ENCODE measurements at regions not wholly inside any gene's neighbourhood (a gene's known extent, or its start where the extent isn't known, plus 50 kb on each side); places are given as distances from the start of the nearest gene placed in this dataset. TPM values are rescaled to one million over a fixed set of nuclear protein-coding genes. Genes with fewer than 3 reads are reported as not detected.

DNA sequence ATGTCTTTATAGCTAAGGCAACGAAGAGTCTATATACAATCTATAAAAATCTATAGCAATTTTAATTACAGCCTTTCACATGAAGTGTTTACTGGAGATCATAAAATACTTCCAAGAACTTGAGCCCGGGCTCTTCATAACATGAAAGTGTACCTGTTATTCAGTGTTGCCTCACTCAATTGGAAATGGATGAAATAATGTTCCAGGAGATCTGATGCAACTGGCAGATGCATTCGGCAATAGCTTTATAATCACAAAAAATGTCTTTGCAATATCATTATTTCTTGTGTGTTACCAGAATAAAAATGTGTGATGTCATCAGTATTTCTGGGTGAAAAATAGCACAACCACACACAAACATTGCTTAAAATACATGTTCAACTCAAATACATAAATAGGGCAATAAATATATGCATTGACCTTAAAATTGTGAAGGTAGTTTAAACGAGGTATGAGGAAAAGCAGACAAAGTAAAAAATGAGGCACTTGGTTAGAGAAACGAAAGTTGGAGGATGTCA, 1266.8 kb upstream of the PCDH7 start:
- no peak overlapping the region for H3K4me3 ChIP-seq
- peaks cover 33% of the 10 kb centered on the region for H3K9me3 ChIP-seq
- no peak for DNase-seq
- TF ChIP-seq CTCF (IDR thresholded peaks at IDR 0.05) = no peak
- H3K4me1 ChIP-seq (ENCODE audit: low read depth) = no peaks in the 10 kb centered on the region
- ATAC-seq = no peak
- H3K36me3 ChIP-seq (ENCODE audit: low read depth) = no peaks in the 10 kb centered on the region
- intact Hi-C loops (cut with DNase I, micrococcal nuclease) = no loop called here

DNA sequence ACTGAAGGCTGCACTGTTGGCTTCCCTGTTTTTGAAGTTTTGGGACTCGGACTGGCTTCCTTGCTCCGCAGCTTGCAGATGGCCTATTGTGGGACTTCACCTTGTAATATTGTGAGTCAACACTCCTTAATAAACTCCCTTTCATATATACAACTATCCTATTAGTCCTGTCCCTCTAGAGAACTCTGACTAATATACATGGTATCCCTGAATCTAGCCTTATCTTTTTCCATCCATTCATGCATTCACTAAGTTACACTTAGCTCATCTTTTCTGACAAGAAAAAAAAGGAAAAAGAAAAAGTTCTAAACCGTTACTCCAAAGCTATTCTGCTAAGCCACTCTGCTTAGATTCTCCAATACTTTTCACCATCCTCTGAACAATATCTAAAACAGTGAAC, 1260.2 kb upstream of the PCDH7 start:
- TF ChIP-seq CTCF (IDR thresholded peaks at IDR 0.05) = no peak
- H3K9me3 ChIP-seq = peaks cover 35% of the 10 kb centered on the region
- no peaks in the 10 kb centered on the region for H3K36me3 ChIP-seq (ENCODE audit: low read depth)
- intact Hi-C loops (cut with DNase I, micrococcal nuclease) = no loop called here
- no peak for ATAC-seq
- H3K4me3 ChIP-seq = no peak overlapping the region
- no peak for DNase-seq
- H3K4me1 ChIP-seq (ENCODE audit: low read depth) = no peaks in the 10 kb centered on the region

GRCh38 chr4:29467044-29467717, 1253.0 kb upstream of the PCDH7 start:
- DNase-seq (no peak), ATAC-seq (no peak)
- Histone ChIP-seq H3K36me3 (ENCODE audit: low read depth) (no peaks in the 10 kb centered on the region), H3K4me3 (no peak overlapping the region), H3K9me3 (peaks cover 13% of the 10 kb centered on the region), H3K4me1 (ENCODE audit: low read depth) (no peaks in the 10 kb centered on the region)
- TF ChIP-seq CTCF (IDR thresholded peaks at IDR 0.05) = no peak
- intact Hi-C loops (cut with DNase I, micrococcal nuclease) = no loop called here

Small RNA genes lying in the stretch of these regions (microRNA-seq; reads per million reads assigned to microRNA genes)
- gene MIR4275 = not detected

Measured in mucosa of descending colon (tissue), 3 donors.